Keratinocyte (primary cell): ENCODE measurements at regions not wholly inside any gene's neighbourhood (a gene's known extent, or its start where the extent isn't known, plus 50 kb on each side); places are given as distances from the start of the nearest gene placed in this dataset.

Experiments
- DNase-seq: peaks from one replicate; pipeline ENCODE4 v3.0.0-alpha.2; 2011; ENCODE audit warnings: low read depth, missing footprints, low spot score
- FAIRE-seq: peaks from 2 replicates; lab custom pipeline; 2011; peaks lifted over from hg19 to GRCh38; lab: Jason Lieb, UNC
- H2AFZ ChIP-seq: 2 replicates; pipeline ENCODE4 v1.6.0; 2012; ENCODE audit warnings: low read length, control low read depth, inconsistent platforms; ENCODE audit not compliant: control insufficient read depth
- H3K27ac ChIP-seq: 2 replicates; pipeline ENCODE4 v1.5.1; 2011; ENCODE audit warnings: low read length; ENCODE audit not compliant: control insufficient read depth, insufficient read depth
- H3K27me3 ChIP-seq: 3 replicates; pipeline ENCODE4 v1.6.0; 2011; ENCODE audit warnings: low read length; ENCODE audit not compliant: control insufficient read depth, insufficient read depth; ENCODE audit errors: extremely low read depth
- H3K36me3 ChIP-seq, 2 experiments: 2 replicates in 1 of 2; 3 replicates in 1 of 2; pipeline ENCODE4 v1.5.1; 2011; ENCODE audit warnings: low read length in 2 of 2, mild to moderate bottlenecking in 1 of 2; ENCODE audit not compliant: control insufficient read depth in 2 of 2, insufficient read depth in 2 of 2; ENCODE audit errors: extremely low read depth in 1 of 2
- H3K4me1 ChIP-seq: 3 replicates; pipeline ENCODE4 v1.5.1; 2011; ENCODE audit warnings: low read length; ENCODE audit not compliant: control insufficient read depth, insufficient read depth; ENCODE audit errors: extremely low read depth
- H3K4me2 ChIP-seq: 3 replicates; pipeline ENCODE4 v1.6.0; 2011; ENCODE audit warnings: low read depth, low read length; ENCODE audit not compliant: control insufficient read depth, insufficient read depth; ENCODE audit errors: extremely low read depth
- H3K4me3 ChIP-seq, 3 experiments: fragments of 200-600 bp in 1 of 3; sonication (generic) in 1 of 3; 2 replicates in 2 of 3; 3 replicates in 1 of 3; pipeline ENCODE4 v1.5.1; 2011 to 2016; ENCODE audit warnings: low read length in 3 of 3, mild to moderate bottlenecking in 3 of 3, control low read depth in 2 of 3, inconsistent platforms in 1 of 3, low read depth in 1 of 3, mixed read lengths in 1 of 3, mixed run types in 1 of 3, moderate library complexity in 1 of 3; ENCODE audit not compliant: control insufficient read depth in 2 of 3, insufficient read depth in 2 of 3; ENCODE audit errors: extremely low read depth in 1 of 3
- H3K79me2 ChIP-seq: 2 replicates; pipeline ENCODE4 v1.6.0; 2012; ENCODE audit warnings: low read length; ENCODE audit not compliant: control insufficient read depth, insufficient read depth
- H3K9ac ChIP-seq: 3 replicates; pipeline ENCODE4 v1.6.0; 2011; ENCODE audit warnings: low read length; ENCODE audit not compliant: control insufficient read depth, insufficient read depth; ENCODE audit errors: extremely low read depth
- H3K9me1 ChIP-seq: 3 replicates; pipeline ENCODE4 v1.6.0; 2011; ENCODE audit warnings: low read length; ENCODE audit not compliant: control insufficient read depth, insufficient read depth; ENCODE audit errors: extremely low read depth
- H3K9me3 ChIP-seq: 2 replicates; pipeline ENCODE4 v1.5.1; 2012; ENCODE audit warnings: low read depth, low read length; ENCODE audit not compliant: control insufficient read depth
- H4K20me1 ChIP-seq: 3 replicates; pipeline ENCODE4 v1.6.0; 2011; ENCODE audit warnings: low read length; ENCODE audit not compliant: control insufficient read depth, insufficient read depth; ENCODE audit errors: extremely low read depth
- CTCF ChIP-seq, 3 experiments: IDR thresholded peaks in 1 of 3; conservative IDR thresholded peaks in 1 of 3; optimal IDR thresholded peaks in 1 of 3; 2 replicates in 2 of 3; 3 replicates in 1 of 3; pipeline versions ENCODE3 to v1.5.1; 2011; ENCODE audit warnings: low read length in 3 of 3, mild to moderate bottlenecking in 3 of 3, moderate library complexity in 2 of 3, control low read depth in 1 of 3, inconsistent platforms in 1 of 3; ENCODE audit not compliant: insufficient read depth in 2 of 3; ENCODE audit errors: extremely low read depth in 1 of 3
- EZH2 ChIP-seq: IDR thresholded peaks from one replicate; pipeline ENCODE4 v1.6.1; 2012; ENCODE audit warnings: inconsistent platforms, mild to moderate bottlenecking, low read length, moderate library complexity
- dilution Hi-C: fragments of 300-500 bp; cut with MboI; formaldehyde crosslinking; loops from one replicate; pipeline ENCODE4 v1.7.0; 2020; ENCODE audit warnings: low sequenced_read_pairs; ENCODE audit not compliant: extremely low pct_ligation_motif_present

- Histone ChIP-seq H3K4me2 (no peak overlapping the region), H3K4me1 (no peaks in the 10 kb centered on the region), H3K9me1 (no peaks in the 10 kb centered on the region), H3K27me3 (no peaks in the 10 kb centered on the region), H3K36me3 (no peaks in the 10 kb centered on the region), H3K79me2 (no peaks in the 10 kb centered on the region), H2AFZ (no peak overlapping the region), H4K20me1 (no peaks in the 10 kb centered on the region), H3K27ac (no peak overlapping the region), H3K4me3 (no peak overlapping the region), H3K9me3 (no peaks in the 10 kb centered on the region), H3K9ac (no peak overlapping the region)
- dilution Hi-C loops, result no loop called here
- TF ChIP-seq CTCF (optimal IDR thresholded peaks at IDR 0.05 in 1 of 3, IDR thresholded peaks at IDR 0.05 in 1 of 3, conservative IDR thresholded peaks at IDR 0.05 in 1 of 3; ENCODE audit: extremely low read depth in 1 of 3, insufficient read depth in 2 of 3, low read length in 3 of 3), result no peak
- DNase-seq (no peak), FAIRE-seq (no peak)
Observed at GRCh38 chr5:174243904-174244303, 198.4 kb downstream of the NSG2 start.

GRCh38 chr5:174245516-174246075 is 200.1 kb downstream of the NSG2 start:
- no peak overlapping the region for H3K4me3 ChIP-seq
- no peak for DNase-seq
- TF ChIP-seq EZH2 (no peak), CTCF (optimal IDR thresholded peaks at IDR 0.05 in 1 of 3, IDR thresholded peaks at IDR 0.05 in 1 of 3, conservative IDR thresholded peaks at IDR 0.05 in 1 of 3; ENCODE audit: extremely low read depth in 1 of 3, insufficient read depth in 2 of 3, low read length in 3 of 3) (no peak)
- H3K4me2 ChIP-seq, result no peak overlapping the region
- no peaks in the 10 kb centered on the region for H3K36me3 ChIP-seq
- H3K79me2 ChIP-seq, result no peaks in the 10 kb centered on the region
- no peaks in the 10 kb centered on the region for H3K9me1 ChIP-seq
- dilution Hi-C loops, result no loop called here
- H3K4me1 ChIP-seq, result no peaks in the 10 kb centered on the region
- no peak for FAIRE-seq
- H2AFZ ChIP-seq, result no peak overlapping the region
- H3K9ac ChIP-seq, result no peak overlapping the region
- H3K9me3 ChIP-seq, result no peaks in the 10 kb centered on the region
- no peak overlapping the region for H3K27ac ChIP-seq
- no peaks in the 10 kb centered on the region for H4K20me1 ChIP-seq
- H3K27me3 ChIP-seq, result no peaks in the 10 kb centered on the region
